SHP77 (cell line): ENCODE measurements at regions not wholly inside any gene's neighbourhood (a gene's known extent, or its start where the extent isn't known, plus 50 kb on each side); places are given as distances from the start of the nearest gene placed in this dataset.
A peak's percentile ranks its signal among the peaks of the same experiment; 100 is the strongest.
"Not testable (repeated sequence)": the region's sequence is repeated elsewhere in the genome, so short reads cannot be mapped to it uniquely, and the experiment has no call there.

Source experiments
- DNase-seq, 2 experiments: peaks; one replicate each; lab custom pipeline; 2025; lab: John Stamatoyannopoulos, UW

DNA sequence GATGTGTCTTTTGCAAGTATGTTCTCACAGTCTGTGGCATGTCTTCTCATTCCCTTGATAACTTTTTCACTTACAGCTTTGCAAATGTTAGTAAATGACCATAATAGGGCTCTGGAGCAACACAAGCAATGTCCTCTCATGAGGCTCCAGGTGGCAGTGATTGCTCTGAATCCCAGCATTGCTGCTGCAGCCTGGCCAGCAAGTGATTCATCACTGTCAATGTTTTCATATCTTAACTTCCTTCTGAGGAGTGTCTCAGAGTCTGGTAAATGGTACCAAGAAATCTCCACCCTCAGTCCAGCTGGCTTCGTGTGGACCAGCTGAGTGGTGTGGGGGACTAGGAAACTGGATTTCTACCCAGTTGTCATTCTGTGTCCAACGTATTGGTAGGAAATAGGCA lies 139.6 kb downstream of the MYLK4 start:
- DNase-seq = no peak

GRCh38 chr6:2608503-2608902 lies 142.2 kb downstream of the MYLK4 start:
- DNase-seq = no peak

GRCh38 chr6:2600363-2600762 lies 150.4 kb downstream of the MYLK4 start:
- no peak for DNase-seq

- DNase-seq = no peak
These were observed 150.9 kb downstream of the MYLK4 start for GRCh38 chr6:2599817-2600216.

- DNase-seq = no peak
These were observed 151.9 kb downstream of the MYLK4 start for GRCh38 chr6:2598867-2599266.

DNA sequence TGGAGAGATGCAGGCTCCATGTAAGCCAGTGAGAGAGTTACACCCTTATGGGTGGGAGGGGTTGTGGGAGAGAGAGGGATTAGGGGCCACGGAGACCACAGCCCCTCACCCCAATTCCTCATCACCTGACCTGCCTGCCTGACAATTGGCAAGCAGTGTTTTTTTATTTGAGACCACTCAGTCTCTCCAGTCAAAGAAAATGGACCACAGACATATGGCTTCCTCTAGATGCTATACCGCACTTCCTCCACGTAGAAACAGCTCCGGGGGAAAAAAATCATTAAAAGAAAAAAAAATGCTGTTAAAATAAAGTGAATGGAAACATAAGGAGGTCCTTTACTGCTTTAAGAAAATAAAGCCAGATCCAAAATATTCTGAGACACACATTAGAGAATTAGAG lies 152.7 kb downstream of the MYLK4 start:
- no peak for DNase-seq

GRCh38 chr6:2597457-2597856 lies 153.3 kb downstream of the MYLK4 start:
- DNase-seq = not testable (repeated sequence)

- no peak for DNase-seq
These were observed 154.5 kb downstream of the MYLK4 start for GRCh38 chr6:2596222-2596621.

DNA sequence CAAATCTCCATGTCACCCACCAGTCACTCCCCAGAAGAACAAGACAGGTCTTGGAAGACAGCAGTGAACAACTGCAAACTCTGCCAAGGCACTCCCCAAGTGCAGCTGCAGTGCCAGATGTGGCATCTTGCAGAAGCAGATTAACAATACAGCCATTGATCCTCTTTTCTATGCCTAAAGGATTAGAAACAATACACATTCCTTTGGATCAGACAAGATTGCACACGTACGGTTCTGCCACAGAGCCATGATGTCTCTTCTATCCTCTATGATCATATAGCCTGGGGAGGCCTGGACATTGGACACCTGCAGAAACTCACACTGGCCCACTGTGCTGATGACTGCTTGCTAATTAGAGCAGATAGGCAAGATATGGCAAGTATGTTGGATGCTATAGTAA lies 155.9 kb downstream of the MYLK4 start:
- no peak for DNase-seq

GRCh38 chr6:2593167-2593566 lies 157.6 kb downstream of the MYLK4 start:
- DNase-seq = no peak

DNA sequence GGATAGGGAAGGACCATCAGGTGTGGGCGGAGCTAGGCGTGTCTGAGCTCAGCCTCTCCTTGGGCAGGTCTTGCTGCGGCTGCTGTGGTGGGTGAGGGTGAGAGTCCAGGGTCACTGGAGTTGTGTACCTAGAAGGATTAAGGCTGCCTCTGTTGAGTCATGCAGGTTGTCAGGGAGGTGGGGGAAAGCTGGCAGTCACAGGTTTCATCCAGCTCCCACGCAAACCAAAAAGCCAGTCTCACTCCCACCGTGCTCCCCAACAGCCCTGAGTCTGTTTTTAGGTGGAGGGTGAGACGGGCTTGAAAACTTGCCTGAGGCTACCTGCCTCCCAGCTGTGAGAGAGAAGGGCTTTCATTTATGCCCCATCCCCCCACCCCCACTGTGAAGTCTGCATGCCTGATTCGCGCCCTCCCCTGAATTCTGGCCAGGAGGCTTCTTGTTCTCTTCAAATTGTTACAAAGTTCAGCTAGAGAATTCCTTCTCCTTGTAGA lies 161.5 kb downstream of the MYLK4 start:
- no peak for DNase-seq

GRCh38 chr6:2583459-2583858 lies 167.3 kb downstream of the MYLK4 start:
- no peak for DNase-seq

DNA sequence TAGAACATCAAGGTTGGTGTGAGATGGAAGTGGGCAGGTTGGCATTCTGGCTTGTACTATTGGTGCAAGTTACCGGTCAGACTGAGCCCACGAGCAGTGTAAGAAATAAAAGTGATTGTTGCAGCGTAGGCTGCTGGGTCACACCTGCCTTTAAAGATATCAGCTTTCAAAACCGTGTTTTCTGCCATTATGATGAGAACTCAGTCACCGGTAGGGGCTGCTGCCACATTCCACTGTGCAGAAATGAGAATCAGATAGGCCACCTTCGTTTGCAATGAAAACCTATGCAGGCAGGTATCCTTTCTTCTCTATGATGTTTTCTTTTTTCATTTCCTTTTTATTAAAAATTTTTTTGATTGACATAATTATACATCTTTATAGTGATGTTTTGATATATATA lies 168.5 kb downstream of the MYLK4 start:
- DNase-seq = peak; percentile 44 to 46

GRCh38 chr6:2581611-2582010 lies 169.1 kb downstream of the MYLK4 start:
- no peak for DNase-seq

GRCh38 chr6:2581011-2581410 lies 169.7 kb downstream of the MYLK4 start:
- DNase-seq = no peak

- DNase-seq = no peak
These were observed 170.7 kb downstream of the MYLK4 start for GRCh38 chr6:2579804-2580570.

DNA sequence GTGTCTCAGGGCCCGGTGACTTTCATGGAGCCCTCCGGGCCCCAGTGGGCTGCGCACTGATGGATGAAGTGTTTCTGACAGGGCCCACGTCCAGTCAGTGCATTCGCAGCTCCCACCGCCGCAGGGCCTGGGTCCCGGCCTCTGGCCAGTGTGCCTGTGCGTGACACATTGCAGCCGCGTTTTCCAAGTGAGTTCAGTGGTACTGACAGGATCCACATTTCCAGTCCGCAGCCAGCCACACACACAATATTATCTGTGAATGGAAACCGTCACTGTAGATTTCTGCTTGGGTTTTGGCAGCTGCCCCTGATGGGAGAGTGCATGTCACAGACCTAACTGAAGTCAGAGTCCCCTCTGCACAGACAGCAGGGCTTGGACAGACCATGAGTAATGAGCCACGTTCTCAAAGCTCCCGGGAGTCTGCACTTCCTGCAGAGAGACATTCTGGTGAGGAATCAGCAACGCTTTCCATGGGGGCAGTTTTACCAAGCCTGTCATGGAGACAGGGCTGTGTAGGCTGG lies 171.4 kb downstream of the MYLK4 start:
- DNase-seq = no peak

DNA sequence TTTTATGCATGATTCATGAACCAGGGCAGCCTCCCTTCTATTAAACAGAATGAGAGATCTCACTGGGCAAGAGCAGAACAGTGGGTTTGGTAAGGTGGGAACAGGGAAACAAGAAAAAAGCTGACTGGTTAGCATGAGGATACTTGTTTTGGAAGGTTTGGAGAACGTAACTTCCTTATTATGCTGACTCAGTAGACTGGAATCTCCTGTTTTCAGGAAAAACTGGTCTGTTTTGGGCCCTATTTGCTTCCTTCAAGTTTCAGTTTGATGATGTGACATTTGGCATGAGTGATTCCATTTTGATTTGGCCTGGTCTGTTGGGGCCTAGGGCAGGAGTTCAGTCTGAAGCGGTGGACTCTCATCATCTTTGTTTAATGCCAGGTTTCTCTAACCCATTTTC lies 172.0 kb downstream of the MYLK4 start:
- DNase-seq = no peak

- no peak for DNase-seq
These were observed 174.2 kb downstream of the MYLK4 start for GRCh38 chr6:2576499-2576898.

DNA sequence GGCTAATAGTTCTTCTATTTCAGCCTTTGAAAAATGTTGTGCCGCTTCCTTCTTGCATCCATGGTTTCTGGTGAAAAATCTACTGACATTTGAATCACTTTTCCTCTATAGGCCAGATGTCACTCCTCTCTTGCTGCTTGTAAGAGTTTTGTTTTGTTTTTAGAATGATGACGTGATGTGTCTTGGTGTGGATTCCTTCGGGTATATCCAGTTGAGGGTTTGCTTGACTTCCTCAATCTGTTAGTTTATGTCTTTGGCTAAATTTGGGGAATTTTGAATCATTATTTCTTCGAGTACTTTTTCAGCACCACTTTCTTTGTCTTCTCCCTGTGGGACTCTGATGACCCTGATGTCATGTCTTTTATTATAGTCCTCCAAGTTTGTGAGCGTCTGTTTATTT lies 175.5 kb downstream of the MYLK4 start:
- DNase-seq = no peak

- DNase-seq = not testable (repeated sequence)
These were observed 181.3 kb downstream of the MYLK4 start for GRCh38 chr6:2569420-2569819.

- no peak for DNase-seq
These were observed 184.7 kb downstream of the MYLK4 start for GRCh38 chr6:2566048-2566447.

GRCh38 chr6:2565499-2565898 lies 185.2 kb downstream of the MYLK4 start:
- DNase-seq = no peak

GRCh38 chr6:2563635-2564034 lies 187.1 kb downstream of the MYLK4 start:
- no peak for DNase-seq
